Chondrocyte (in vitro differentiated cells): ENCODE measurements at regions not wholly inside any gene's neighbourhood (a gene's known extent, or its start where the extent isn't known, plus 50 kb on each side); places are given as distances from the start of the nearest gene placed in this dataset.

Experiments used
- DNase-seq: peaks from one replicate; pipeline ENCODE4 v3.0.0; 2021; ENCODE audit warnings: mixed read lengths, low spot score
- H3K27ac Mint-ChIP-seq: one replicate; pipeline ENCODE4 v1.8.0; 2021; ENCODE audit warnings: mild to moderate bottlenecking, moderate library complexity, mixed read lengths; ENCODE audit not compliant: unreplicated experiment
- H3K27me3 Mint-ChIP-seq: 2 replicates; pipeline ENCODE4 v1.8.0; 2021; ENCODE audit warnings: low read depth, mixed read lengths
- H3K36me3 Mint-ChIP-seq: 2 replicates; pipeline ENCODE4 v1.8.0; 2021; ENCODE audit warnings: low read depth, mixed read lengths
- H3K4me1 Mint-ChIP-seq: 2 replicates; pipeline ENCODE4 v1.8.0; 2021; ENCODE audit warnings: low read depth, mild to moderate bottlenecking, mixed read lengths
- H3K4me3 Mint-ChIP-seq: one replicate; pipeline ENCODE4 v1.8.0; 2021; ENCODE audit warnings: mild to moderate bottlenecking, moderate library complexity, mixed read lengths; ENCODE audit not compliant: unreplicated experiment
- H3K9me3 Mint-ChIP-seq: 2 replicates; pipeline ENCODE4 v1.8.0; 2021; ENCODE audit warnings: low read depth, mixed read lengths
- CTCF ChIP-seq: fragments of 200-600 bp; sonication (generic); IDR thresholded peaks from 2 replicates; pipeline ENCODE4 v1.5.0; 2021; ENCODE audit warnings: antibody characterized with exemption, mild to moderate bottlenecking, moderate library complexity

DNA sequence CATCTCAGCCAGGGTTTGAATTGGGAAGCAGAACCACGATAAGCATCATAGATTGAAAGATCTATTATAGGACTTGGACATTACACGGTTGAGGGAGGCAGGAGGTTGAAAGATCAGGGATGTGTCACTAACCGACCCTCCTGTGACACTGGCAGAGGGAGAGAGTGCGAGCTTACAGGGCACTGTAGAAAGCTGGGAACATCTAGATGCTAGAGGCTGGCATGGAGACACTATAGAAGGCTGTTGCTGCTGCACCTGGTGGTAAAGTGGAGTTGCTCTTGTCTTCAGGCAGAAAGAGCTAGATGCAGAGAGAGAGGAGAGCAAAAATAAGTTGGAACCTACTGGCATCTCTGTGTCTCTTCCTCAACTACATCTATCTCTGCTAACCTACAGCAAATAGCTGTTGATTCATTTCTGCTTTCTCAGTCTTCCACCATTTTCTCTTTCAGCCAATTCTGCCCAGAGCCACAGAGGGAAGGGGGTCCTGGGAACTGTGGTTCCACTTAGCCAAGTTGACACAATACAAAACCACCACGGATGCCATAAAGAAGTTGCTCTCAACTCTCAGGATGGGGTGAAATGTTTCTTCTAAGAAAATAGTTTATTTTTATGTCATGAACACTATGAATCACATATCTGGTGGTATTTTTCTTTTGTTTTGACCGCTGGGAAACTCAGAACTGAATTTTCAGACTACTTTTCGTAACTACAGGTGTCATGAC lies 155.9 kb downstream of the ZNF281 start:
- Mint-ChIP-seq H3K4me1 (peaks cover 10% of the 10 kb centered on the region), H3K9me3 (no peaks in the 10 kb centered on the region), H3K27me3 (no peaks in the 10 kb centered on the region), H3K27ac (no peak overlapping the region), H3K36me3 (no peaks in the 10 kb centered on the region), H3K4me3 (no peak overlapping the region)
- TF ChIP-seq CTCF, result no peak
- DNase-seq, result no peak

DNA sequence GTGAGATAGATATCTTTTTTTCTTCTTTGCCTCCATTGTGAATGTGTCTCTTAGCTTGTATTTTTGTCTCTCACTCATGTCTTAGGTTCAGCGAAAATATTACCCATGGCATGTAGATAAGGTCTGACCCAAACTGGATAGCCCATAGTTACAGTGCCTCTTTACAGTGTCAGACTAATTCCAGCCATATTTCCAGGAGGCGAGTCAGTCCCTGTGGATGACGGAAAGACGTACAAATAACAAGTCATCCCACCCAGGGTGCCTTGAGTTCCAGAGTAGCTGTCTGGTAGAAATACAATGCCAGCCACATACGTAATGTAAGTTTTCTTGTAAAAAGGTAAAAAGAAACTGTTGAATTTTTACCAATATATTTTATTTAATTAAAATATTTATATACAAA lies 157.3 kb downstream of the ZNF281 start:
- DNase-seq, result no peak
- Mint-ChIP-seq H3K27ac (peak overlapping the region; percentile 55), H3K9me3 (no peaks in the 10 kb centered on the region), H3K4me3 (no peak overlapping the region), H3K4me1 (peaks cover 10% of the 10 kb centered on the region), H3K27me3 (peaks cover 4% of the 10 kb centered on the region), H3K36me3 (no peaks in the 10 kb centered on the region)
- no peak for TF ChIP-seq CTCF

DNA sequence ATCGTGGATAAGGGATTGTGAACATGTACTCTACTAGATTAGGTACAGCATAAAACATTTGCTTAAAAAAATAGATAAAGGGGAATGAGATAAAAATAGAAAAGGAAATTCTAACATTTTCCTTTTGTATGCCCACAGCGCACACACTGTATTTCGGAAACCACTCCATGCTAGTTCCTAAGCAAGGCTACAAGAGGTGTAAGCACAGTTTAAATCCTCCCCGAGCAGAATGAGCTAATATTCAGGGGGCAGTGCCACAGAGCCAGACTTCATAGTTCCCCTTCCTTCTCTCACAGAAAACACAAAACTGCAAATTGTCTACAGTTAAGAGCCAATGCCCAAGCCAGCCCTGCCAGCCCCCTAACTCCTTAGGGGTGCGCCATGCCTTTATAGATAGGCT lies 159.4 kb downstream of the ZNF281 start:
- no peak overlapping the region for H3K4me3 Mint-ChIP-seq
- TF ChIP-seq CTCF, result no peak
- peaks cover 7% of the 10 kb centered on the region for H3K27me3 Mint-ChIP-seq
- DNase-seq, result no peak
- H3K27ac Mint-ChIP-seq, result no peak overlapping the region
- H3K36me3 Mint-ChIP-seq, result no peaks in the 10 kb centered on the region
- H3K4me1 Mint-ChIP-seq, result peaks cover 7% of the 10 kb centered on the region
- no peaks in the 10 kb centered on the region for H3K9me3 Mint-ChIP-seq

DNA sequence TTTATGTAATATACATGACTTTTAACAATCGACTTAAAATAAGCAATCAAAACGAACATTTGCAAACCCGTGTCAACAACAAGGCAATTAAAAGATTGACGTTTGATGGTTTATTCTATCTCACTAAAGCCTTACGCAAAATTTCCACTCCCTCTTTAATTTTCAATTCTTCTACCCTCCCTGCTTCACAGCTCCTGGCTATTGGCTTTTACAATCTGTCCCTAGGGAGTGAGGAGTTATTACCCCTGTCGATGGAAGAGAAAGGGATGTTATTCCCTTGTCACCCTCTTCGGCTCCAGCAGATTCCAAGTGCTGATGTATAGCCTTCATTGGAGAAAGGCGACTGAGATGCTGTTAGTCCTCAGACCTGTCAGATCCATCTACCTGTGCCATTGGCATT lies 161.3 kb downstream of the ZNF281 start:
- no peak overlapping the region for H3K27ac Mint-ChIP-seq
- peaks cover 7% of the 10 kb centered on the region for H3K27me3 Mint-ChIP-seq
- no peak for TF ChIP-seq CTCF

GRCh38 chr1:200247518-200247917 lies 162.3 kb downstream of the ZNF281 start:
- peaks cover 7% of the 10 kb centered on the region for H3K27me3 Mint-ChIP-seq
- no peak overlapping the region for H3K27ac Mint-ChIP-seq
- no peaks in the 10 kb centered on the region for H3K9me3 Mint-ChIP-seq
- H3K36me3 Mint-ChIP-seq, result no peaks in the 10 kb centered on the region
- H3K4me3 Mint-ChIP-seq, result no peak overlapping the region
- no peak for TF ChIP-seq CTCF
- no peak for DNase-seq
- H3K4me1 Mint-ChIP-seq, result peaks cover 12% of the 10 kb centered on the region

More for the DNA sequence above, 161.3 kb downstream of the ZNF281 start:
- H3K36me3 Mint-ChIP-seq, result no peaks in the 10 kb centered on the region
- no peak overlapping the region for H3K4me3 Mint-ChIP-seq
- DNase-seq, result no peak
- H3K9me3 Mint-ChIP-seq, result no peaks in the 10 kb centered on the region
- H3K4me1 Mint-ChIP-seq, result peaks cover 7% of the 10 kb centered on the region
